GM19395 (cell line): ENCODE measurements at regions not wholly inside any gene's neighbourhood (a gene's known extent, or its start where the extent isn't known, plus 50 kb on each side); places are given as distances from the start of the nearest gene placed in this dataset.

Source experiments
- ATAC-seq: cut with Tn5 transposase; IDR thresholded peaks from one replicate; pipeline ENCODE4 v1.9.1; 2021; ENCODE audit warnings: mild to moderate bottlenecking, moderate library complexity; ENCODE audit not compliant: unreplicated experiment

GRCh38 chr11:10622108-10622507 is 53.6 kb upstream of the LYVE1 start:
- no peak for ATAC-seq

GRCh38 chr11:10619131-10619680 is 50.7 kb upstream of the LYVE1 start:
- no peak for ATAC-seq

- ATAC-seq: no peak
These were observed 50.0 kb upstream of the LYVE1 start for GRCh38 chr11:10618490-10618889.
